Glutamatergic neuron (in vitro differentiated cells): ENCODE measurements at regions not wholly inside any gene's neighbourhood (a gene's known extent, or its start where the extent isn't known, plus 50 kb on each side); places are given as distances from the start of the nearest gene placed in this dataset.

Experiments used
- DNase-seq: peaks from one replicate; pipeline ENCODE4 v3.0.0; 2022
- H3K27ac Mint-ChIP-seq: one replicate; pipeline ENCODE4 v1.8.0; 2020; ENCODE audit warnings: mild to moderate bottlenecking, mixed read lengths, inconsistent platforms; ENCODE audit not compliant: unreplicated experiment
- H3K27me3 Mint-ChIP-seq: one replicate; pipeline ENCODE4 v1.8.0; 2020; ENCODE audit warnings: mild to moderate bottlenecking, moderate library complexity, mixed read lengths, inconsistent platforms; ENCODE audit not compliant: unreplicated experiment
- H3K36me3 Mint-ChIP-seq: one replicate; pipeline ENCODE4 v1.8.0; 2020; ENCODE audit warnings: mild to moderate bottlenecking, mixed read lengths, inconsistent platforms; ENCODE audit not compliant: unreplicated experiment
- H3K4me1 Mint-ChIP-seq: one replicate; pipeline ENCODE4 v1.8.0; 2020; ENCODE audit warnings: mild to moderate bottlenecking, low read depth, mixed read lengths, inconsistent platforms; ENCODE audit not compliant: unreplicated experiment
- H3K4me3 Mint-ChIP-seq: one replicate; pipeline ENCODE4 v1.8.0; 2020; ENCODE audit warnings: mild to moderate bottlenecking, mixed read lengths, inconsistent platforms; ENCODE audit not compliant: unreplicated experiment
- H3K9me3 Mint-ChIP-seq: one replicate; pipeline ENCODE4 v1.8.0; 2020; ENCODE audit warnings: mild to moderate bottlenecking, moderate library complexity, mixed read lengths, inconsistent platforms; ENCODE audit not compliant: unreplicated experiment
- CTCF ChIP-seq: fragments of 200-600 bp; sonication (generic); IDR thresholded peaks from one replicate; pipeline ENCODE4 v1.5.0; 2021; ENCODE audit not compliant: partially characterized antibody, unreplicated experiment

GRCh38 chr3:177300039-177300833 is 103.0 kb upstream of the TBL1XR1 start:
- DNase-seq: no peak
- Mint-ChIP-seq H3K36me3 (no peaks in the 10 kb centered on the region), H3K27me3 (no peaks in the 10 kb centered on the region), H3K9me3 (no peaks in the 10 kb centered on the region), H3K4me1 (no peaks in the 10 kb centered on the region), H3K4me3 (no peak overlapping the region), H3K27ac (no peak overlapping the region)
- no peak for TF ChIP-seq CTCF

- Mint-ChIP-seq H3K9me3 (no peaks in the 10 kb centered on the region), H3K4me1 (no peaks in the 10 kb centered on the region), H3K27ac (no peak overlapping the region), H3K4me3 (no peak overlapping the region), H3K27me3 (no peaks in the 10 kb centered on the region), H3K36me3 (no peaks in the 10 kb centered on the region)
- TF ChIP-seq CTCF: no peak
- DNase-seq: no peak
Measured at GRCh38 chr3:177300842-177301241, 103.6 kb upstream of the TBL1XR1 start.

GRCh38 chr3:177306252-177306651 is 109.0 kb upstream of the TBL1XR1 start:
- Mint-ChIP-seq H3K4me1 (no peaks in the 10 kb centered on the region), H3K9me3 (peaks cover 1% of the 10 kb centered on the region), H3K27me3 (peaks cover 2% of the 10 kb centered on the region), H3K4me3 (no peak overlapping the region), H3K27ac (no peak overlapping the region), H3K36me3 (no peaks in the 10 kb centered on the region)
- no peak for TF ChIP-seq CTCF
- DNase-seq: no peak

GRCh38 chr3:177307391-177307790 is 110.1 kb upstream of the TBL1XR1 start:
- DNase-seq: no peak
- H3K4me3 Mint-ChIP-seq: no peak overlapping the region
- peaks cover 1% of the 10 kb centered on the region for H3K9me3 Mint-ChIP-seq
- H3K36me3 Mint-ChIP-seq: no peaks in the 10 kb centered on the region
- TF ChIP-seq CTCF: no peak
- H3K4me1 Mint-ChIP-seq: no peaks in the 10 kb centered on the region
- H3K27ac Mint-ChIP-seq: no peak overlapping the region
- peaks cover 2% of the 10 kb centered on the region for H3K27me3 Mint-ChIP-seq

GRCh38 chr3:177307826-177308225 is 110.5 kb upstream of the TBL1XR1 start:
- no peak for DNase-seq
- Mint-ChIP-seq H3K9me3 (peaks cover 3% of the 10 kb centered on the region), H3K36me3 (no peaks in the 10 kb centered on the region), H3K4me3 (no peak overlapping the region), H3K27me3 (peaks cover 2% of the 10 kb centered on the region), H3K4me1 (no peaks in the 10 kb centered on the region), H3K27ac (no peak overlapping the region)
- no peak for TF ChIP-seq CTCF
